NCI-H82 treated with DMSO at 0.1 percent for 48 hours (cell line): ENCODE measurements at regions not wholly inside any gene's neighbourhood (a gene's known extent, or its start where the extent isn't known, plus 50 kb on each side); places are given as distances from the start of the nearest gene placed in this dataset.
"Not testable (repeated sequence)": the region's sequence is repeated elsewhere in the genome, so short reads cannot be mapped to it uniquely, and the experiment has no call there.

Experiments
- DNase-seq: peaks from one replicate; lab custom pipeline; 2025; ENCODE audit not compliant: unreplicated experiment; lab: John Stamatoyannopoulos, UW

GRCh38 chr4:159547645-159548308, 444.9 kb downstream of the RAPGEF2 start:
- no peak for DNase-seq

- DNase-seq, result no peak
Measured at GRCh38 chr4:159549098-159549518, 446.2 kb downstream of the RAPGEF2 start.

- DNase-seq, result no peak
Measured at GRCh38 chr4:159551281-159551680, 448.4 kb downstream of the RAPGEF2 start.

DNA sequence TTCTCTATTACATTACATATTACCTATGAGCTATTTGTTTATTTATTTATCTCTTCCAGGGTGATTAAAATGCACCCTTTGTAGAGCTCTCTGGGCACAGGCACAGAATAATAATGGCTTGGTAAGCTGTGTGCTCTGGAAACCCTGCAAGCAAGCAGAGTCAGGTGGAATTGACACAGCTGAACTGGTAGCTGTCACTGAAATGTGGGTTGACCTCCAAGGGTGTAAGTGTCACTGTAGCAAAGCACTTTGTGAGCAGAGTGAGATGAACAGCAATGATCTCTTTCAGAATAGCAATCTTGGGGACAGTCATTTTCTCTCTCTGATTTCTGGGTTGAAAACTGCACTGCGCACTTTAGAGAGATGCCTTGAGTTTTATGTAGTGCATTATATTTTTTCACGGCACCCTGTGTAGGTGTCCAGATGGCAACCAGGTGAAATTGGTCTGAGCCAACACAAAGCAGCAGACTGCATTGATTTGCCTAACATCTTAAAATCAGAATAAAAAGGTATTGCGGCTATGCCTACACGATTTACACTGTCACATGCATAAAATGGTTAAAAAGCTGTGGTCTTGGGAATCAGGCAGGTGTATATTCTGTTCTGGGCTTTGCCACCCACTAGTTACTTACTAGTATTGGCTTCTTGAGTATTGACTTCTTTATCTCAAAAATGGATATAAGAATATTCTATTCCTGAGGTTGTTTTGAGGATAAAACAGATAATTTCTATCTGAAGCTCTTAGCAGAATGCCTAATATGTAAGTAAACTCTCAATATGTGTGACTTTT, 450.3 kb downstream of the RAPGEF2 start:
- DNase-seq, result no peak

DNA sequence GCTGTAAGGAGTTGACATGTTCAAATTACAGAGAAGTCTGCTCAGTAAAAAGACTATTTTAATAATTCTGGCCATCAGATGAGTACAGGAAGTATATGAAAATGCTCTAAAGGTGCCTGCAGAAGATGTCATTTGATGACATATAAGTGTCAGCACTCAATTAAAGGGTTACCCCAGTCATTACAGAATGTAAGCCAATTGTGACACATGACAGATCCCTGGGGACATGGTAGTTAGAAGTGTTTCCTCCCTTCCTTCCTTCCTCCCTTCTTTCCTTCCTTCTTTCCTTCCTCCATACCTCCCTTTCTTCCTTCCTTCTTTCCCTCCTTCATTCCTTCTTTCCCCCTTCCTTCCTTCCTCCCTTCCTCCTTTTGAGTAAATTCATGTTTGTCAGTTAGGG, 453.0 kb downstream of the RAPGEF2 start:
- no peak for DNase-seq

DNA sequence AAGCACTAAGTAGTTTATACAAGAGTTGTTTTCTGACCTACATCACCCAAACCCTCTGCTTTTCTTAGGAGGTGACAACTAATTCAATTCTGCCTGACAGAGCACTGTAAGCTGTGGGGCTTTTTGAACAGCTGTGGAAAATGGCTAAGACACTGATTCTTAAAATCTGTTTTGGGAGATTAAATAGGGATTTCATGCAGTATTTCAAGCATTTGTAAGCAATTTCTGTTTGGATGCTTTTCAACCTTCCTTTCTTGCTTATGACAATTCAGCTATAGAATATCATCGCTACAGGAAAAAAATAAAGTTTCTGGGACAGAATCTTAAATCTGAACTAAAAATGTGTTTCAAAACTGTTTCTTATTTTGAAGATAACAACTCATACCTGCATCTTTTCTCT, 459.5 kb downstream of the RAPGEF2 start:
- DNase-seq, result no peak

DNA sequence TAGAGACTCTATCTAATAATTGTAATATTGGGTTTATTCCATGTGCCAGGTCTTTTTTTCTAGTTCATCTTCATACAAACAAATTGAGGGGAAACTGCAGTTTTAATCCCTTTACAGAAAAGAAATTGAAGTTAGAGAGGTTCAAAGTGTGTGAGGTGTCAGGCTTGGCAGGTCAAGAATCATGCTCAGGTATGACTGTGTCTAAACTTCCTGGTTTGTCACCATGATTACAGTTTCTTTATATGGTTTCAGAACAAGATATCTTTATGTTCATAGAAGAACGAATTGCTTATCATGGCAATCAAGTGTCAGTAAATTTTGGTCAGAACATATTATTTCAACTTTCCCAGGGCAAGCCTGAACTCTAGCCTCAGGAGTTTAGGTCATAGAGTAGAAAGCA, 460.4 kb downstream of the RAPGEF2 start:
- DNase-seq, result no peak

DNA sequence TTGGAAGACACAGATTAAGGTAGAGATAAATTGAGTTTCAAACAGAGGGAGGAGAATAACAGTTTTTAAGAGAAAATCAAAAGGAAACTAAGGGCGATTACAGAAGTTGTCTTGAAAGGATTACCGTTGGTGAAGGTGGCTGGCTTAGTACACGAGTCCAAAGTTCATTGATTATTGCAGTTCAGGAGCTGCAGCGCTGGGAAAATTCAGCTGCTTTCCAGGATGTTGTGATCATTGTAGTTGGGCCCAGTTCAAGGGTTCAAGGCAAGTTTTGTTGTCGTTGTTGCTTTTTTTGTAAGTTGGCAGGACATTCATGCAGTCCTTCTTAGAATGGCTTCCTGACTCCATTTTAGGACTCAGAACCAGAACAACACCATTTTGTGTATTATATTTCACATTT, 461.7 kb downstream of the RAPGEF2 start:
- DNase-seq, result no peak

- no peak for DNase-seq
Measured at GRCh38 chr4:159566786-159567185, 463.9 kb downstream of the RAPGEF2 start.

- no peak for DNase-seq
Measured at GRCh38 chr4:159577241-159577640, 474.4 kb downstream of the RAPGEF2 start.

- no peak for DNase-seq
Measured at GRCh38 chr4:159582685-159583084, 479.8 kb downstream of the RAPGEF2 start.

DNA sequence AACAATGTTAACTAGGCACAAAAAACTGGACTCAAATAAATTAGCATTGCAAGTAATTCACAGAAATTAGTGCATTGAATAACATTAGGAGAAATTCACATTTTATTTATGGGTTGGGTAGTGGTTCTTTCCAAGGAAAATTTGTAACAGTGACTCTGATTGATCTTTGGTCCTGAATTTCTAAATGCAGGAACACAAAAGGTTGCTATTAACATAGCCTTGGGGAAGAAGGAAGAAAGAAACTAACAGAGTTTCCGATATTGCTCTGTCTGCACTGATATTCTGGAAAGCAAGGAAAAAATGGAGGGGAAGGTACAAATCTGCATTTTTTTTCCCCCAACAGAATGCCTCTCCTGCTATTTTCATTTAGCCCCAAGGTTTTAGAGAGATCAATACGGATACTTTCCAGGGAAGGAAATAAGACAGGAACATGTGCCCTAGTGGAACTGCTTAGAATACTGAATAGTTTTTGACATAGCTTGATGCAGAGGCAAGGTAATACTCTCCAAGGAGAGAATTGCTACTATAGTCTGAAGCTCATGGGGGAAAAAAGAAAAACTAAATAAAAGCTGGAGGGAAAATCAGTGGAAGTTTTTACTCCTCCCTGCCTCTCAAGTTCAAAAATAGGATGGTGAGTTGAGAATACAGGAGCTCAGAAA, 490.1 kb downstream of the RAPGEF2 start:
- DNase-seq, result no peak

- DNase-seq, result no peak
Measured at GRCh38 chr4:159593681-159594080, 490.8 kb downstream of the RAPGEF2 start.

DNA sequence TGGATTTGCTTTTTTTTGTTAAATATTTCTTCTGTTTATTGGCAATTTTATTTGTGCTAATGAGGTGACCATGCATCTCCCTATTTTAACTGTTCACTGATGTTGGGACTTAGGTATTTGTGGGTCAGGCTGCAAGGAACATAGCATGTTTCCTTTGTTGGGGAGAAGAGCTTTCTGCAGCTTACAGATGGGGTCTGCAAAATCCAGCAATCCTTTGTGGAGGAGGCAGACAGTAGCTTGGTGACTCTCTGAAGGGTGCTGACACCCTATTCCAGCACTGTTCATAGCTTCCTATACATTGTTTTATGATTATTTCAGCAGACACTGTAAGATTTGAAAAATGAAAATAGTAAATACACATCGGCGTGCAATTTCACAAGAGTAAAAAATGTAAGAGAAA, 491.7 kb downstream of the RAPGEF2 start:
- no peak for DNase-seq

- not testable (repeated sequence) for DNase-seq
Measured at GRCh38 chr4:159595101-159595500, 492.2 kb downstream of the RAPGEF2 start.

DNA sequence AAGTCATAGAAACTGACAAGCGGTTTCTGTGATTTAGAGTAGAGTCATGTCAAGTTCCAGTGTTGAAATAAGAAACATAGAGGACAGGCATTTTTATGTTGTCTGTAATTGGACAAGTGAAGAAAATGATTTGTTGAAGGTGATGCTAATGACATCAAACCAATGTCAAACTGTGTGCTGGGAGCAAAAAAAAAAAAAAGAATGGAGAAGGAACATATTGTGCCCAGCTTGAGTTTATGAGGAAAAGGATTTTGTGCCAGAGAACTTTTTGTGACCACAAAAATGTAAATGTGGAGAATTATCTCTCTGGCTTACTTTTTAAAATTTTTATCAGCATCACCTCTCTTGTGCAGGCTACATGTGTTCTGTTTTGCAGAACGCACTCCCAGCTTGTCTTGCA, 495.7 kb downstream of the RAPGEF2 start:
- no peak for DNase-seq

GRCh38 chr4:159600061-159600460, 497.2 kb downstream of the RAPGEF2 start:
- no peak for DNase-seq

GRCh38 chr4:159604781-159605180, 501.9 kb downstream of the RAPGEF2 start:
- DNase-seq, result no peak

- no peak for DNase-seq
Measured at GRCh38 chr4:159606835-159607234, 504.0 kb downstream of the RAPGEF2 start.

GRCh38 chr4:159607809-159608208, 504.9 kb downstream of the RAPGEF2 start:
- DNase-seq, result no peak

GRCh38 chr4:159608436-159608835, 505.6 kb downstream of the RAPGEF2 start:
- DNase-seq, result no peak

- no peak for DNase-seq
Measured at GRCh38 chr4:159632031-159632430, 529.2 kb downstream of the RAPGEF2 start.
